HG02642 (cell line): ENCODE measurements at regions not wholly inside any gene's neighbourhood (a gene's known extent, or its start where the extent isn't known, plus 50 kb on each side); places are given as distances from the start of the nearest gene placed in this dataset.
"Not testable (repeated sequence)": the region's sequence is repeated elsewhere in the genome, so short reads cannot be mapped to it uniquely, and the experiment has no call there.

Experiments used
- ATAC-seq: cut with Tn5 transposase; IDR thresholded peaks from one replicate; pipeline ENCODE4 v1.9.1; 2021; ENCODE audit warnings: mild to moderate bottlenecking; ENCODE audit not compliant: unreplicated experiment, poor library complexity

GRCh38 chr6:119929121-119929520 is 579.6 kb upstream of the MAN1A1 start:
- no peak for ATAC-seq

- not testable (repeated sequence) for ATAC-seq
These were observed 575.3 kb upstream of the MAN1A1 start for GRCh38 chr6:119924888-119925287.

GRCh38 chr6:119922814-119923213 is 573.3 kb upstream of the MAN1A1 start:
- no peak for ATAC-seq

GRCh38 chr6:119921491-119922010 is 572.0 kb upstream of the MAN1A1 start:
- no peak for ATAC-seq

- no peak for ATAC-seq
These were observed 567.6 kb upstream of the MAN1A1 start for GRCh38 chr6:119917186-119917585.

GRCh38 chr6:119915971-119916370 is 566.4 kb upstream of the MAN1A1 start:
- ATAC-seq: no peak

GRCh38 chr6:119908157-119908556 is 558.6 kb upstream of the MAN1A1 start:
- no peak for ATAC-seq

GRCh38 chr6:119902681-119903080 is 553.1 kb upstream of the MAN1A1 start:
- no peak for ATAC-seq

- no peak for ATAC-seq
These were observed 547.2 kb upstream of the MAN1A1 start for GRCh38 chr6:119896806-119897205.

GRCh38 chr6:119895626-119896025 is 546.1 kb upstream of the MAN1A1 start:
- no peak for ATAC-seq

GRCh38 chr6:119894811-119895210 is 545.2 kb upstream of the MAN1A1 start:
- ATAC-seq: no peak

- no peak for ATAC-seq
These were observed 542.1 kb upstream of the MAN1A1 start for GRCh38 chr6:119891644-119892043.

- ATAC-seq: no peak
These were observed 541.6 kb upstream of the MAN1A1 start for GRCh38 chr6:119891206-119891605.

GRCh38 chr6:119890470-119890869 is 540.9 kb upstream of the MAN1A1 start:
- ATAC-seq: no peak

GRCh38 chr6:119887666-119888065 is 538.1 kb upstream of the MAN1A1 start:
- no peak for ATAC-seq

GRCh38 chr6:119881416-119881815 is 531.9 kb upstream of the MAN1A1 start:
- ATAC-seq: no peak

- ATAC-seq: no peak
These were observed 531.3 kb upstream of the MAN1A1 start for GRCh38 chr6:119880840-119881239.

- ATAC-seq: no peak
These were observed 530.2 kb upstream of the MAN1A1 start for GRCh38 chr6:119879731-119880130.

GRCh38 chr6:119874381-119874780 is 524.8 kb upstream of the MAN1A1 start:
- no peak for ATAC-seq

GRCh38 chr6:119873107-119873506 is 523.5 kb upstream of the MAN1A1 start:
- ATAC-seq: no peak

- ATAC-seq: no peak
These were observed 522.0 kb upstream of the MAN1A1 start for GRCh38 chr6:119871520-119871919.

- no peak for ATAC-seq
These were observed 516.1 kb upstream of the MAN1A1 start for GRCh38 chr6:119865466-119866350.
